ENCODE measurements at regions not wholly inside any gene's neighbourhood (a gene's known extent, or its start where the extent isn't known, plus 50 kb on each side); places are given as distances from the start of the nearest gene placed in this dataset.

GRCh38 chr9:89807682-89808075, 202.9 kb downstream of the GADD45G start:
- no peak for DNase-seq (ENCODE audit: low read depth in 2 of 2)

- DNase-seq (ENCODE audit: low read depth in 2 of 2) = no peak
These were observed 203.4 kb downstream of the GADD45G start for GRCh38 chr9:89808076-89808755.

GRCh38 chr9:89808756-89809181, 204.0 kb downstream of the GADD45G start:
- no peak for DNase-seq (ENCODE audit: low read depth in 2 of 2)

GRCh38 chr9:89810431-89810830, 205.6 kb downstream of the GADD45G start:
- DNase-seq (ENCODE audit: low read depth in 2 of 2) = no peak

DNA sequence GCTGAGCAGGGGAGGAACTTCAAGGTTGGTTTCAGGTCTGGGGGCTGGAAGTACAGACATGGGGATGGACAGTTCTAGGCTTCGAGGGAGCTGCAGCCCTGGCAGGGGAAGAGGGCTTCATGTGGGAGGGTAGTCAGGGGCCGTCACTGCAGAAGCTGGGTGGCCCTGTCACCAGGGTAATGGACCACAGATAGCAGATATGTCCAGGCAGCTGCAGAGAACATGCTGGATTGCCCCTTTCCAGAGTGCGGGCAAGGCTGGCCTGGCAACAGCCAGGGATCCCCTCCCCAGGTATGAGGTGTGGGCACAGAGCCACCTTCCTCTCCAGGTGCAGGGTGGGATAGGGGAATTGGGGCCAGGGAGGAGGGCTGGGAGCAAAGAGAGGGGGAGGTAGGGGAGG, 206.5 kb downstream of the GADD45G start:
- no peak for DNase-seq (ENCODE audit: low read depth in 2 of 2)

GRCh38 chr9:89811886-89812450, 207.2 kb downstream of the GADD45G start:
- no peak for DNase-seq (ENCODE audit: low read depth in 2 of 2)

GRCh38 chr9:89812556-89813181, 207.9 kb downstream of the GADD45G start:
- DNase-seq (ENCODE audit: low read depth in 2 of 2) = no peak

DNA sequence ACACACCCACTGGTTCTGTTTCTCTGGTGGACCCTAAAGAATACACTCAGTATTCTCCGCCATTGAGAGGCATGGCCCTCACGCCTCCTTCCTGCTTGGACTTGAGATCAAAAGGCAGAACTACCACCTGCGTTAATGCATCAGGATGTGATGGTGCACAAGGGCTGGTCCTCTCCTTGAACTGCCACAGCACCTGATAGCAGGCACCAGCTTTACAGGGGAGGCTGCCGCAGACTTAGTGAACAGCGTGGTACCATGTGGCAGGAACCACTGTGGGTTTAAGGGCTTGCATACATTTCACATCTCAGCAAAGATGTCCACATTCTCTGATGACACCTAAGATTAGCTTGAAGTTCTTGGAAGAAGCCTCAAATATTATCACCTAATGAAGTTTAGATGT, 208.7 kb downstream of the GADD45G start:
- no peak for DNase-seq (ENCODE audit: low read depth in 2 of 2)

GRCh38 chr9:89814340-89815040, 209.7 kb downstream of the GADD45G start:
- DNase-seq (ENCODE audit: low read depth in 2 of 2) = no peak

- no peak for DNase-seq (ENCODE audit: low read depth in 2 of 2)
These were observed 210.5 kb downstream of the GADD45G start for GRCh38 chr9:89815061-89815902.

GRCh38 chr9:89815903-89816573, 211.2 kb downstream of the GADD45G start:
- DNase-seq (ENCODE audit: low read depth in 2 of 2) = no peak

GRCh38 chr9:89817151-89817950, 212.5 kb downstream of the GADD45G start:
- DNase-seq (ENCODE audit: low read depth in 2 of 2) = no peak

DNA sequence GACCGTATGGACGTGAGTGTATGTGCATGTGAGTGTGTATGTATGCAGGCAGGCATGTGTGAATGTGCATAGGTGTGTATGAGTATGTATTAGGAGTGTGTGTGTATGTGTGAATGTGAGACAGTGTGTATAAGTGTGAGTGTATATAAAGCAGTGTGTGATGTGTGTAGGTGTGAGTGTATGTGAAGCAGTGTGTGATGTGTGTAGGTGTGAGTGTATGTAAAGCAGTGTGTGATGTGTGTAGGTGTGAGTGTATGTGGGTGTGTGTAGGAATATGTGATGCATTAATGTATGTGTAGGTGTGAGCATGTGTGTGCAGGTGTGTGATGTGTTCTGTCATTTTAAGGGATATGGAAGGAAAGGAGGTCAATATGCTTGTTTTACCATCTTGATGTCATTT, 215.5 kb downstream of the GADD45G start:
- DNase-seq (ENCODE audit: low read depth in 2 of 2) = no peak

GRCh38 chr9:89821081-89821480, 216.3 kb downstream of the GADD45G start:
- no peak for DNase-seq (ENCODE audit: low read depth in 2 of 2)

- no peak for DNase-seq (ENCODE audit: low read depth in 2 of 2)
These were observed 218.2 kb downstream of the GADD45G start for GRCh38 chr9:89822996-89823395.

GRCh38 chr9:89825669-89826068, 220.9 kb downstream of the GADD45G start:
- DNase-seq (ENCODE audit: low read depth in 2 of 2) = no peak

- DNase-seq (ENCODE audit: low read depth in 2 of 2) = no peak
These were observed 221.4 kb downstream of the GADD45G start for GRCh38 chr9:89826186-89826585.

GRCh38 chr9:89829346-89829745, 224.5 kb downstream of the GADD45G start:
- DNase-seq (ENCODE audit: low read depth in 2 of 2) = no peak

GRCh38 chr9:89835666-89836065, 230.9 kb downstream of the GADD45G start:
- no peak for DNase-seq (ENCODE audit: low read depth in 2 of 2)

DNA sequence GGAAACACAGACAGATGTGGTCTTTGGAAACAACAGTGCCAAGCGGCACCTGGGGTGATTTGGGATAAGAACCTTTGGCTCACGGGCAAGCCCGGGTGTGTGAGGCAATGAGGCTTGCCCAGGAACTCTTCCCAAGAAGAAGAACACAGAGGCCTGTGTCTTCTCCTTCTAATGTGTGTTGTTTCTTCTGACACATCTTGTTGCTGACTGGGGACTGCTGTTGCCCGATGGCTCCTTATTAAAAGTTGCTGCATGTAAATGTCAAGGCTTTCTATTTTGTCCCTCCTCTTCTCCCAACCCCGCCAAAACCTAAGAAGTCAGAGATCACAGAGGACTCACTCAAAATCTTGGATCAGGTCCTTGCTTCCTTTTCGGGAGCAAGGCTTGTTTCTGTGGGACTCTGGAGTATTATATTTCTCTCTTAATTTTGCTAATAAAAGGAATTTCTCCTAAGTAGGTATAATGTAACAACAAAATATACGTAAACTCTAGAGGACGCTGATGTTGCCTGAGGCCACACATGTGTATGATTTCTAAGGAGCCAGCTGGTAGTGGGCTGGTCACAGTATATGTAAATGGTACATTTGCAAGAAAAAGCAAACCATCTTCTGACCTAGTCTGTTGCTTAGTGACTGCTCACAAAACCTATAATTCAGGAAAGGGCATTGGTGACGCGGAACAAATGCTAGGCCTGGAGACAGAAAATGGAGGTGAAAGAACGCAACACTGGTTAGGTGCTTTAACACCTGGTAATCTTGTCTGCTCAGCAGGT, 232.5 kb downstream of the GADD45G start:
- no peak for DNase-seq (ENCODE audit: low read depth in 2 of 2)

All from stimulated activated CD4-positive, alpha-beta T cell treated with anti-CD3 and anti-CD28 coated beads, Interleukin-12 subunit alpha, Interleukin-12 subunit beta, amount 100 ng/mL, for 24 hours (primary cell).